Loucy (cell line): ENCODE measurements at regions not wholly inside any gene's neighbourhood (a gene's known extent, or its start where the extent isn't known, plus 50 kb on each side); places are given as distances from the start of the nearest gene placed in this dataset.

ENCODE experiments used
- EZH2phosphoT487 ChIP-seq: fragments of 200-600 bp; IDR thresholded peaks from 2 replicates; pipeline ENCODE4 v1.6.1; 2018; ENCODE audit warnings: antibody characterized with exemption, mild to moderate bottlenecking, moderate library complexity, borderline replicate concordance
- TF ChIP-seq, protein P1 (sequence below): fragments of 200-600 bp; sonication (generic); conservative IDR thresholded peaks from 2 replicates; pipeline ENCODE4 v1.5.1; 2014; ENCODE audit warnings: mild to moderate bottlenecking, antibody characterized with exemption, low read length

DNA sequence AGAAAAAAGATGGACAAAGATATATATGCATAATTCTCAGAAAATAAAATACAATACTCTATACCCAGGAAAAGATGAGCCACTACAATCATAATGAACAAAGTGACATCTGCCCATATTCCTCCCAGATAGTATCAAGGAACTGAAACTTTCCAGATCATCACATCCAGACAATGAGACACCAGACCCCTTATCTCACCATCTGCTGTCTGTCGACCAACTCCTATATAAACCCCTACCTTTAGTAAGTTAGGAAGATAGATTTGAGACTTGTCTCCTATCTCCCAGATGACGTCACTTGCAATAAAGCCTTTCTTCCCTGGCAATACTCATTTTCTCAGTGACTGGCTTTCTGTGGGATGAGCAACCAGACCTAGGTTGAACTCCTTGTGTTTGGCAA lies 1071.6 kb downstream of the PLOD2 start:
- TF ChIP-seq, protein P1, sequence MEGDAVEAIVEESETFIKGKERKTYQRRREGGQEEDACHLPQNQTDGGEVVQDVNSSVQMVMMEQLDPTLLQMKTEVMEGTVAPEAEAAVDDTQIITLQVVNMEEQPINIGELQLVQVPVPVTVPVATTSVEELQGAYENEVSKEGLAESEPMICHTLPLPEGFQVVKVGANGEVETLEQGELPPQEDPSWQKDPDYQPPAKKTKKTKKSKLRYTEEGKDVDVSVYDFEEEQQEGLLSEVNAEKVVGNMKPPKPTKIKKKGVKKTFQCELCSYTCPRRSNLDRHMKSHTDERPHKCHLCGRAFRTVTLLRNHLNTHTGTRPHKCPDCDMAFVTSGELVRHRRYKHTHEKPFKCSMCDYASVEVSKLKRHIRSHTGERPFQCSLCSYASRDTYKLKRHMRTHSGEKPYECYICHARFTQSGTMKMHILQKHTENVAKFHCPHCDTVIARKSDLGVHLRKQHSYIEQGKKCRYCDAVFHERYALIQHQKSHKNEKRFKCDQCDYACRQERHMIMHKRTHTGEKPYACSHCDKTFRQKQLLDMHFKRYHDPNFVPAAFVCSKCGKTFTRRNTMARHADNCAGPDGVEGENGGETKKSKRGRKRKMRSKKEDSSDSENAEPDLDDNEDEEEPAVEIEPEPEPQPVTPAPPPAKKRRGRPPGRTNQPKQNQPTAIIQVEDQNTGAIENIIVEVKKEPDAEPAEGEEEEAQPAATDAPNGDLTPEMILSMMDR = no peak
- TF ChIP-seq EZH2phosphoT487 = no peak
